GM19397 (cell line): ENCODE measurements at regions not wholly inside any gene's neighbourhood (a gene's known extent, or its start where the extent isn't known, plus 50 kb on each side); places are given as distances from the start of the nearest gene placed in this dataset.

Experiments used
- ATAC-seq: cut with Tn5 transposase; IDR thresholded peaks from one replicate; pipeline ENCODE4 v1.9.1; 2021; ENCODE audit warnings: mild to moderate bottlenecking, moderate library complexity; ENCODE audit not compliant: unreplicated experiment

- no peak for ATAC-seq
Observed at GRCh38 chr12:65651060-65651459, 173.2 kb upstream of the HMGA2 start.

- no peak for ATAC-seq
Observed at GRCh38 chr12:65653321-65653720, 171.0 kb upstream of the HMGA2 start.

- no peak for ATAC-seq
Observed at GRCh38 chr12:65653946-65654629, 170.2 kb upstream of the HMGA2 start.

- ATAC-seq = no peak
Observed at GRCh38 chr12:65655074-65655493, 169.2 kb upstream of the HMGA2 start.

GRCh38 chr12:65656156-65656882 lies 168.0 kb upstream of the HMGA2 start:
- no peak for ATAC-seq

GRCh38 chr12:65656891-65657351 lies 167.4 kb upstream of the HMGA2 start:
- no peak for ATAC-seq

GRCh38 chr12:65657635-65658034 lies 166.6 kb upstream of the HMGA2 start:
- ATAC-seq = no peak

- ATAC-seq = no peak
Observed at GRCh38 chr12:65658360-65658759, 165.9 kb upstream of the HMGA2 start.

GRCh38 chr12:65659681-65660080 lies 164.6 kb upstream of the HMGA2 start:
- ATAC-seq = no peak

GRCh38 chr12:65660096-65660495 lies 164.2 kb upstream of the HMGA2 start:
- ATAC-seq = no peak

GRCh38 chr12:65660836-65661235 lies 163.4 kb upstream of the HMGA2 start:
- ATAC-seq = no peak

GRCh38 chr12:65662590-65662989 lies 161.7 kb upstream of the HMGA2 start:
- ATAC-seq = no peak

GRCh38 chr12:65663097-65663496 lies 161.2 kb upstream of the HMGA2 start:
- no peak for ATAC-seq

- ATAC-seq = no peak
Observed at GRCh38 chr12:65663648-65664047, 160.6 kb upstream of the HMGA2 start.

GRCh38 chr12:65664715-65665250 lies 159.5 kb upstream of the HMGA2 start:
- no peak for ATAC-seq

GRCh38 chr12:65665817-65666216 lies 158.5 kb upstream of the HMGA2 start:
- no peak for ATAC-seq

- ATAC-seq = no peak
Observed at GRCh38 chr12:65666876-65667275, 157.4 kb upstream of the HMGA2 start.

GRCh38 chr12:65667932-65668331 lies 156.4 kb upstream of the HMGA2 start:
- ATAC-seq = no peak

GRCh38 chr12:65668981-65669695 lies 155.1 kb upstream of the HMGA2 start:
- no peak for ATAC-seq

- no peak for ATAC-seq
Observed at GRCh38 chr12:65670775-65671174, 153.5 kb upstream of the HMGA2 start.

- no peak for ATAC-seq
Observed at GRCh38 chr12:65672441-65672840, 151.8 kb upstream of the HMGA2 start.
